ENCODE measurements at regions not wholly inside any gene's neighbourhood (a gene's known extent, or its start where the extent isn't known, plus 50 kb on each side); places are given as distances from the start of the nearest gene placed in this dataset.

DNA sequence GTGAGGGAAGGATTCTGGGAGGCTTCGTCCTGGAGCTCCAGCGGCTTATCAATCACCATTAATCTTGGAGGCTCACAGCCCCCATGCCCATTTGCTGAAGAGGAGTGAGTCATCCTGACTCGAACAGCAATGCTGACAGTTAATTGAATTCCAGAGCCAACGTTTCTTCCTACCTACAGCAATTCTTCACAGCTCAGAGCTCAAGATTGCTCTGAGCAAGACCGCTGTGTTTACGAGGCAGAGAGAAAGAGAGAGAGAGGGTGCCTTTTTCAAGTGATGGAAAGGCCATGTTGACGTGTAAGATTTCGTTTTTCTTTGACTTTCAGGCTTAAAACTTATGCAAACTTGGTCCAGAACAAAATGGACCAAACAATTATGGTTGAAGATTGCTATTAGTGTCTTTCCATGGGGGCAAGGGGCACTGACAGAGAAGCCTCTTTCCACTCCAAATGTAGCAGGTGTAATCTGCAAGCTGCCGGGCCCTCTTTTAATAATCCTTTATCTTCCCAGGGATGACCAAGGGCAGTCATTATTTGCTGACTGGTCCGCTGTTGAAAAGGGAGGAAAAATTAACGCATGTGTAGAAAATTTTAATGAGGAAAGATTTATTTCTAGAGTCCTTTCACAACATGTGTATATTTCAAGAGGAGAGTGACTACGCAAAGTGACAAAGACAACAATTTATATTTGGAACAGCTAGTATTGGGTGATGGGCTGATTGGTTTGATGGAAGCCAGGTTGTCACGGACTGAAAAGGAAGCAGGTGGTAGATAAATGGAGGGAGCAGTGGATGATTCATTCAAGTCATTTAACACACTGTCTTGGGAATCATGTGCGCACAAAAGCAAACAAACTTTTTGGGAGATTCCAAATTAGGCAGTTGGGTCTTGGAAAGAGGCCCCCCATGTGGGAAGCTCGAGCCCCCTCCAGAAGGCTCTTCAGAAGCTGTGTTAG, 136.1 kb upstream of the IRF2BP2 start:
- TF ChIP-seq, protein P1, sequence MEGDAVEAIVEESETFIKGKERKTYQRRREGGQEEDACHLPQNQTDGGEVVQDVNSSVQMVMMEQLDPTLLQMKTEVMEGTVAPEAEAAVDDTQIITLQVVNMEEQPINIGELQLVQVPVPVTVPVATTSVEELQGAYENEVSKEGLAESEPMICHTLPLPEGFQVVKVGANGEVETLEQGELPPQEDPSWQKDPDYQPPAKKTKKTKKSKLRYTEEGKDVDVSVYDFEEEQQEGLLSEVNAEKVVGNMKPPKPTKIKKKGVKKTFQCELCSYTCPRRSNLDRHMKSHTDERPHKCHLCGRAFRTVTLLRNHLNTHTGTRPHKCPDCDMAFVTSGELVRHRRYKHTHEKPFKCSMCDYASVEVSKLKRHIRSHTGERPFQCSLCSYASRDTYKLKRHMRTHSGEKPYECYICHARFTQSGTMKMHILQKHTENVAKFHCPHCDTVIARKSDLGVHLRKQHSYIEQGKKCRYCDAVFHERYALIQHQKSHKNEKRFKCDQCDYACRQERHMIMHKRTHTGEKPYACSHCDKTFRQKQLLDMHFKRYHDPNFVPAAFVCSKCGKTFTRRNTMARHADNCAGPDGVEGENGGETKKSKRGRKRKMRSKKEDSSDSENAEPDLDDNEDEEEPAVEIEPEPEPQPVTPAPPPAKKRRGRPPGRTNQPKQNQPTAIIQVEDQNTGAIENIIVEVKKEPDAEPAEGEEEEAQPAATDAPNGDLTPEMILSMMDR (IDR thresholded peaks at IDR 0.05) = no peak
- TF ChIP-seq POLR2A (IDR thresholded peaks at IDR 0.05) = no peak

All from uterus (tissue), 2 donors.